ENCODE measurements at regions not wholly inside any gene's neighbourhood (a gene's known extent, or its start where the extent isn't known, plus 50 kb on each side); places are given as distances from the start of the nearest gene placed in this dataset.

GRCh38 chr3:59285560-59285959 lies 235.7 kb upstream of the CFAP20DC start:
- TF ChIP-seq FOXK2 (IDR thresholded peaks at IDR 0.05) (no peak), SP1 (IDR thresholded peaks at IDR 0.05) (no peak), L3MBTL2 (conservative IDR thresholded peaks at IDR 0.05) (no peak), ELF4 (IDR thresholded peaks at IDR 0.05) (no peak)
